OCI-LY7 (cell line): ENCODE measurements at regions not wholly inside any gene's neighbourhood (a gene's known extent, or its start where the extent isn't known, plus 50 kb on each side); places are given as distances from the start of the nearest gene placed in this dataset.

Experiments
- BruUV-seq: library from RNA; stranded (reverse); fragments of 400-500 nt; replicated peaks from 2 replicates; lab custom pipeline; 2021; lab: Mats Ljungman, UMichigan
- CTCF ChIA-PET: fragments of 300-600 bp; sonication (Branson Sonifier 250); formaldehyde crosslinking; loops from one replicate; lab custom pipeline; 2022; ENCODE audit warnings: antibody characterized with exemption; ENCODE audit not compliant: unreplicated experiment; lab: Charles Lee
- POLR2A ChIA-PET: fragments of 300-600 bp; sonication (Branson Sonifier 250); formaldehyde crosslinking; loops from one replicate; lab custom pipeline; 2022; ENCODE audit warnings: antibody characterized with exemption; lab: Charles Lee
- DNase-seq: peaks from one replicate; pipeline ENCODE4 v3.0.0-alpha.2; 2015; ENCODE audit warnings: low spot score
- H2AFZ ChIP-seq: fragments of 200-600 bp; sonication (generic), shearing (Covaris generic); 2 replicates; pipeline ENCODE4 v1.6.1; 2014; ENCODE audit warnings: mild to moderate bottlenecking, antibody characterized with exemption, low read length, moderate library complexity
- H3K27ac ChIP-seq: fragments of 200-600 bp; sonication (generic); 2 replicates; pipeline ENCODE4 v1.5.1; 2014; ENCODE audit warnings: mixed run types, low read depth, mild to moderate bottlenecking, moderate library complexity, low read length, inconsistent platforms; ENCODE audit not compliant: poor library complexity, severe bottlenecking
- H3K36me3 ChIP-seq: fragments of 200-600 bp; sonication (generic); 2 replicates; pipeline ENCODE4 v1.6.1; 2014; ENCODE audit warnings: mild to moderate bottlenecking, antibody characterized with exemption, low read length, moderate library complexity, mixed read lengths; ENCODE audit not compliant: insufficient read depth
- H3K4me1 ChIP-seq: fragments of 200-600 bp; sonication (generic); 2 replicates; pipeline ENCODE4 v1.5.1; 2014; ENCODE audit warnings: mild to moderate bottlenecking, low read length; ENCODE audit not compliant: insufficient read depth, poor library complexity, severe bottlenecking
- H3K4me2 ChIP-seq: fragments of 200-600 bp; sonication (generic); 2 replicates; pipeline ENCODE4 v1.6.1; 2014; ENCODE audit warnings: mild to moderate bottlenecking, low read length
- H3K4me3 ChIP-seq: fragments of 200-600 bp; sonication (generic); 2 replicates; pipeline ENCODE4 v1.5.1; 2014; ENCODE audit warnings: mild to moderate bottlenecking, low read depth, low read length; ENCODE audit not compliant: poor library complexity, severe bottlenecking
- H3K79me2 ChIP-seq: fragments of 200-600 bp; sonication (generic); 2 replicates; pipeline ENCODE4 v1.6.1; 2016; ENCODE audit warnings: low read depth, mild to moderate bottlenecking, low read length, moderate library complexity, mixed read lengths; ENCODE audit not compliant: insufficient read depth
- H3K9me2 ChIP-seq: fragments of 200-600 bp; sonication (generic); 2 replicates; pipeline ENCODE4 v1.6.1; 2016; ENCODE audit warnings: mild to moderate bottlenecking, low read length, mixed read lengths; ENCODE audit not compliant: insufficient read depth
- H3K9me3 ChIP-seq: fragments of 200-600 bp; sonication (generic); 2 replicates; pipeline ENCODE4 v1.6.1; 2014; ENCODE audit warnings: mild to moderate bottlenecking, mixed run types, low read length, mixed read lengths
- H4K20me1 ChIP-seq: fragments of 200-600 bp; sonication (generic); 2 replicates; pipeline ENCODE4 v1.6.1; 2014; ENCODE audit warnings: mild to moderate bottlenecking, antibody characterized with exemption, low read length, moderate library complexity, mixed read lengths; ENCODE audit not compliant: insufficient read depth
- EZH2phosphoT487 ChIP-seq: fragments of 200-600 bp; sonication (generic); IDR thresholded peaks from 2 replicates; pipeline ENCODE4 v1.6.1; 2018; ENCODE audit warnings: low read depth, borderline replicate concordance, mild to moderate bottlenecking, mixed run types, antibody characterized with exemption, low read length, moderate library complexity, mixed read lengths
- intact Hi-C: fragments of 100-400 bp; cut with micrococcal nuclease; formaldehyde crosslinking; loops from one replicate; pipeline ENCODE4 v1.10.0; 2022; ENCODE audit not compliant: unreplicated experiment
- TF ChIP-seq, protein P1 (sequence below): fragments of 200-600 bp; sonication (generic); conservative IDR thresholded peaks from 2 replicates; pipeline ENCODE4 v1.5.1; 2014; ENCODE audit warnings: mild to moderate bottlenecking, antibody characterized with exemption, low read length, moderate library complexity, mixed read lengths

DNA sequence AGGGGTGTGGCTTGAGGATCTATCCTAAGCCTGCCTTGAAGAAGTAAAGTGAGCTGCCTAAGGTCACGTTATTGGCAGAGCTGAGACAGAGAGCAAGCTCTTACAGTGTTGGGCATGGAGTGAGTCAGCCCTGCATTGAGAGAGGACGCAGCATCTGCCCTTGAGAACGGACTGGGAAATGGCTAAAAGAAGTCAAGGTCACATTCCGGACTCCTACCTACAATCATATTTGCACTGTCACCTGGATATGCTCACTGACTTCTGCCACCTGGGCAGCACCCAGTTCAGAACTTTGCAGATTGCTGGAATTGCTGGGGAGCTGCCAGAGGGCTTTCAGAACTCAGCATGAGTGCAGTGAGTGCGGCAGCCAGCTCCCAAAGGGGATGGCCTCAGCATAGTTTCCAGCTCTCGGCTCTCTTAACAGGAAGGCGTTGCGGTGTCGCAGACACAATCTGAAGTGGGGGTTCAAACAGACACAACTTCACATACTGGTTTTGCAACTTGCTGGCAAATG, 199.3 kb upstream of the SGK1 start:
- Histone ChIP-seq H3K4me3 (no peak overlapping the region), H3K79me2 (no peaks in the 10 kb centered on the region), H2AFZ (no peak overlapping the region; the same call in 1 of the 2 replicates), H3K9me2 (no peaks in the 10 kb centered on the region), H4K20me1 (no peaks in the 10 kb centered on the region), H3K36me3 (no peaks in the 10 kb centered on the region), H3K4me2 (no peak overlapping the region), H3K27ac (no peak overlapping the region), H3K9me3 (no peaks in the 10 kb centered on the region), H3K4me1 (peaks cover 9% of the 10 kb centered on the region)
- no peak for DNase-seq
- intact Hi-C loops: no loop called here
- POLR2A ChIA-PET: no interaction called here
- BruUV-seq: no TSS peak
- CTCF ChIA-PET: no interaction called here
- TF ChIP-seq, protein P1, sequence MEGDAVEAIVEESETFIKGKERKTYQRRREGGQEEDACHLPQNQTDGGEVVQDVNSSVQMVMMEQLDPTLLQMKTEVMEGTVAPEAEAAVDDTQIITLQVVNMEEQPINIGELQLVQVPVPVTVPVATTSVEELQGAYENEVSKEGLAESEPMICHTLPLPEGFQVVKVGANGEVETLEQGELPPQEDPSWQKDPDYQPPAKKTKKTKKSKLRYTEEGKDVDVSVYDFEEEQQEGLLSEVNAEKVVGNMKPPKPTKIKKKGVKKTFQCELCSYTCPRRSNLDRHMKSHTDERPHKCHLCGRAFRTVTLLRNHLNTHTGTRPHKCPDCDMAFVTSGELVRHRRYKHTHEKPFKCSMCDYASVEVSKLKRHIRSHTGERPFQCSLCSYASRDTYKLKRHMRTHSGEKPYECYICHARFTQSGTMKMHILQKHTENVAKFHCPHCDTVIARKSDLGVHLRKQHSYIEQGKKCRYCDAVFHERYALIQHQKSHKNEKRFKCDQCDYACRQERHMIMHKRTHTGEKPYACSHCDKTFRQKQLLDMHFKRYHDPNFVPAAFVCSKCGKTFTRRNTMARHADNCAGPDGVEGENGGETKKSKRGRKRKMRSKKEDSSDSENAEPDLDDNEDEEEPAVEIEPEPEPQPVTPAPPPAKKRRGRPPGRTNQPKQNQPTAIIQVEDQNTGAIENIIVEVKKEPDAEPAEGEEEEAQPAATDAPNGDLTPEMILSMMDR: no peak
- TF ChIP-seq EZH2phosphoT487: no peak

DNA sequence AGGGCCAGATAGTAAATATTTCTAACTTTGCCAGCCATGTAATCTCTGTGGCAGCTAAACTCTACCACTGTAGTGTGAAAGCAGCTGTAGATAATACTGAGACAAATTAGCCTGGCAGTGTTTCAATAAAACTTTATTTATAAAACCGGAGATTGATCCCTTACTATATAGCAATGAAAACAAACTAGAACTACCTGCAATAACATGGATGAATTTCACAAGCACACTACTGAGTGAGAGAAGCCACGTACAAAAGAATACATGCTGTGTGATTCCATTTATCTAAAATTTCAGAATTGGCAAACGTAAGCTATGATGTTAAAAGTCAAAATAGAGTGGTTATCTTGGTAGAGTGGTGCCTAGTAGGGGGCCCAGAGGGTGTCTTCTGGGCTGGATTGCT, 198.7 kb upstream of the SGK1 start:
- no peaks in the 10 kb centered on the region for H3K9me2 ChIP-seq
- no peaks in the 10 kb centered on the region for H4K20me1 ChIP-seq
- H3K9me3 ChIP-seq: no peaks in the 10 kb centered on the region
- no peak for TF ChIP-seq EZH2phosphoT487
- TF ChIP-seq, protein P1: no peak
- H3K4me1 ChIP-seq: peaks cover 9% of the 10 kb centered on the region
- POLR2A ChIA-PET: no interaction called here
- no TSS peak for BruUV-seq
- CTCF ChIA-PET: no interaction called here
- no peak for DNase-seq
- H3K27ac ChIP-seq: no peak overlapping the region
- H3K79me2 ChIP-seq: no peaks in the 10 kb centered on the region
- intact Hi-C loops: no loop called here
- no peak overlapping the region for H3K4me2 ChIP-seq
- no peak overlapping the region; the same call in 1 of the 2 replicates for H2AFZ ChIP-seq
- H3K36me3 ChIP-seq: no peaks in the 10 kb centered on the region
- no peak overlapping the region for H3K4me3 ChIP-seq

DNA sequence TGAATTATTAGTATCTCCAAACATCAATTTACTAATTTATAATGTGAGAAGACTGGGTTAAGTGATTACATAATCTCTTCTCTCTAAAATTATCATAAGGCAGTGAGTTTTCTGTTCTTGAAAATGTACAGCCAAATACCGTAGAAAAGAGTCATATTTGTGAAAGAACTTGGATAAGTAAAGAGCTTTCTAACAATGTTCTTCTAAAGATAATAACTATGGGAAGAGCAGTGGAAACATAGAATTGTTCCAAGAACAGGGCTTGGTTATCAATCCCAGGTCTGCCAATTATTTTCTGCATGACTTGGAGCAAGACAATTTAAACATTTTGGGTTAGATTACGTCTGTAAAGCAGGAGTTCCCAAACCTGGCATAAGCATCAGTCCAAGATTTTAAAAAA, 198.1 kb upstream of the SGK1 start:
- Histone ChIP-seq H3K9me2 (no peaks in the 10 kb centered on the region), H3K79me2 (no peaks in the 10 kb centered on the region), H3K4me2 (no peak overlapping the region), H3K9me3 (no peaks in the 10 kb centered on the region), H4K20me1 (no peaks in the 10 kb centered on the region), H2AFZ (no peak overlapping the region), H3K27ac (no peak overlapping the region), H3K4me3 (no peak overlapping the region), H3K4me1 (peaks cover 9% of the 10 kb centered on the region), H3K36me3 (no peaks in the 10 kb centered on the region)
- no TSS peak for BruUV-seq
- CTCF ChIA-PET: no interaction called here
- DNase-seq: no peak
- POLR2A ChIA-PET: no interaction called here
- intact Hi-C loops: no loop called here
- no peak for TF ChIP-seq EZH2phosphoT487
- TF ChIP-seq, protein P1: no peak
